ELF-1 (cell line): ENCODE measurements at regions not wholly inside any gene's neighbourhood (a gene's known extent, or its start where the extent isn't known, plus 50 kb on each side); places are given as distances from the start of the nearest gene placed in this dataset.

ENCODE experiments used
- DNase-seq: peaks from one replicate; pipeline ENCODE4 v3.0.0-alpha.2; 2016; ENCODE audit warnings: low read depth, low spot score

DNA sequence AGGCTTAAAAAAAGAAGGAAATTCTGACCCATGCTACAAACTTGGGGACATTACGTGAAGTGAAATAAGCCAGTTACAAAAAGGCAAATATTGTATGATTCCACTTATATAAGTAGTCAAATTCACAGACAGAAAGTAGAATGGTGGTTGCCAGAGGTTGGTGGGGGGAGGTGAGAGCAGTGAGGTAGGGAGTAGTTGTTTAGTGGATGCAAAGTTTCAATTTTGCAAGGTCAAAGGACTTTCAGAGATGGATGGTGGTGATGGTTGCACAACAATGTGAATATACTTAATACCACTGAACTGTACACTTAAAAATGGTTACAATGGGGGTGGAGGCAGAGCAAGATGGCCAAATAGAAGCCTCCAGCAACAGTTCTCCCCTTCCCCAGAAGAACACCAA is 86.2 kb upstream of the PLXNC1 start:
- no peak for DNase-seq

DNA sequence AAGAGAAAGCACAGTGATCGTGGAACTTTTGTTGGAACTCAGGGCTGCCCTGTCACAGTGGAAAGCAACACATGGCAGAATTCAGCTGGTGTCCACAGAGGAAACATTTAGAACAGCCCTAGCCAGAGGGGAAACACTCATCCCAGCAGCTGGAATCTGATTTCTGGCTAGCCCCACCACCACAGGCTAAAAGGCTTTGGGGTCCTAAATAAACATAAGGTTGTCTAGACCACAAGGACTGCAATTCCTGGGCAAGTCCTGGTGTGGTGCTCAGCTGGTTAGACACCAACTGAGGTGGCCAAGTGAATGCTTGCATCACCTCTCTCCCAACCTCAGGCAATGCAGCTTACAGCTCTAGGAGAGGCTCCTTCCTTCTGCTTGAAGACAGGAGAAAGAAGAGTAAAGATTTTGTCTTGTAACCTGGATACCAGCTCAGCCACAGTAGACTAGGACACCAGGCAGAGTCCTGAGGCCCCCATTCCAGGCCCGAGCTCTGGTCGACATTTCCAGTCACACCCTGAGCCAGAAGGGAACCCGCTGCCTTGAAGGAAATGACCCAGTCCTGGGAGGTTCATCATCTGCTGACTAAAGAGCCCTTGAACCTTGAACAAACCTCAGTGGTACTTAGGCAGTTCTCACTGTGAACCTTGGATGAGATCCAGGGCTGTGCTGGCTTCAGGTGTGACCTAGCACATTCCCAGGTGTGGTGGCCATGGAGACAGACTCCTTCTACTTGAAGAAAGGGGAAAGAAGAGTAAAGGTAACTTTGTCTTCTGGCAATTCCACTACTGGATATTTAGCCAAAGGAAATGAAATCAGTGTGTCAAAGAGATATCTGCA is 85.4 kb upstream of the PLXNC1 start:
- DNase-seq = no peak

DNA sequence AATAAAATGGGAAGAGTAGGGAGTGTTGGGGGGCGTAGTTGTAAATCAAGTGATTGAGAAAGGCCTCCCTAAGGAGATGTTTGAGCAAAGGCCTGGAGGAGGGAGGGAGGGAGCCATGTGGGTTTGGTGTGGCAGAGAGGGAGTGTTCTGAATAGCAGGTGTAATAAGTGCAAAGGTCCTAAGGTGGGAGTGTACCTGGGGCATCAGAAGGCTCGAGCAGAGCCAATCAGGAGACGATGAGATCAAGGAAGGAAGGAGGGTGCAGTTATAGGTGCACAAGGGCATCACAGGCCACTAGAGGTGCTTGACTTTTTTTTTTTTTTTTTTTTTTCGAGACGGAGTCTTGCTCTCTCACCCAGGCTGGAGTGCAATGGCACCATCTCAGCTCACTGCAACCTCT is 77.9 kb upstream of the PLXNC1 start:
- DNase-seq = no peak

DNA sequence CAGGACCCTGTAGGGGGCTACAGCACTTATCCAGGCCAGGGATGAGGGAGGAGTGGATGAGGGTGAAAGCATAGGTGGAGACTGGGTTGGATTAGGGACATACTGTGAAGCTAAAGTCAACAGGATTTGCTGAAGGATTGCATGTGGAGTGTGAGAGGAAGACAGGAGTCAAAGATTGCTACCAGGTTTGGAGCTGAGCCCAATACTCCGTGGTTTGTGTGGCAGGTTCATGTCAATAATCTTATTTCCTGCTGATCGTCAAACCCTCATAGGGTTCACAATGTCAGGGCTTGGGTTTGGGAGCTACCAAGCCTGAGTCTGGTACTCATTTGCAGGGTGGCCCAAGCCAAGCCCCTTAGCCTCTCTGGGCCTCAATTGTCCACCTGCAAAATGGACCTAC is 77.1 kb upstream of the PLXNC1 start:
- DNase-seq = no peak

DNA sequence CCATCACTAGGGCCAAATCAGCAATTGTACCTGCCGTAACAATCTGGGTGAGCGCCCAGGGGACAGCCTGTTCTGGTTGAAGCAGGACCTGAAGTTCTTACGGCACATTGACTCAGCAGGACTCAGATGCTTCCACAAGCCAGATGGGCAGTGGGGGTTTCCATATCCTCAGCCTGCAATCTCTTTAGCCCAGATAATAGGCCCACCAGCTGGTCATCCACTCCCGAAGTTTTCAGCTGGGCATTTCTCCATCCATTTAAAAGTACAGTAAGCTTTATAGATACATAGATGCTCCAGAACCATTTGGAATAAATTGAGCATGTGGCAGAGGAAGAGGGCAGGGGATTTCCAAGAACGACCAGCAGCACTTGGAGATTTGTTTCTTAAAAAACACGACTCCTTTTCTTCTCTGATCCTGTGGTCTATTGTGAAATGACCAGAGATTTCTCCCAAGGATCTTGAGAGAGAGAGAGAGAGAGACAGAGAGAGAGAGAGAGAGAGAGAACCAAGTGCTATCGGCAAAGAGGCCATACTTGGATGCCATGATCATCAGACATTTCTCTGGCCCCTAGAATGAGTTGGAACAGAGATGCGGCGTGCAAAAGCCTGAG is 74.8 kb upstream of the PLXNC1 start:
- no peak for DNase-seq

DNA sequence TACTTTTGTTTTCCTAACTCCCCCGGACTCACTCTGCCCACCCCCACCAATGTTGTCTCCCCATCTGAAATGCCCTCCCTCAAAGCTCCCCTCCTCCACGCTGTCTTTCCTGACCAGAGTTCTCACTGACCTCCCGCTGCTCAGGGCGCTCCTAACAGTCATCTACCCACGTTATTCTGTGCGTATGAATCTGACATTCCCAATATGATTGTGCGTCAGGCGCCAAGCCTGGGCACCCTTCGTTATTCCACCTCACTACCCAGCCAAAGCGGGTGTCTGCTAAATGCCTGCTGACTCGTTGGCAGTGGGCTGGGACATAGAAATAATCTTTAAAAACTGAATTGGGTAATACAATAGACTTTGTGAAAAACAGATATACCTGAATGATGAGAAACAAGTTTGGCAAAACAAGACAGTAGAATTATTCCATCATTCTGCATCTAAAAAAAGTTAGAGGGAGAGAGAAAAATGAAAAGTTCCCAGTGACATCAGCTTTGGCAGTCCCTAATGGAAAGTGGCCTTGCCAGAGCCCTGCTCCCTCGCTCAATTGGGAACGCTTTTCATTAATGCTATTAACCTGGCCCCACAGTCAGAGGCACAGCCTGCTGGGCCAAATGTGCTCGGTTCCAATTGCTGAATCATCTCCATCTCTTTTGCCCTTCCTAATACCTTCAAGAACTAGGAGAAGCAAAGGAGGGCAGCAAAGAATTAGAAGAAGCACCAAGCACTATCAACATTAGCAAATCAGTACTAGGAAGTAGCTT is 74.0 kb upstream of the PLXNC1 start:
- DNase-seq = no peak

DNA sequence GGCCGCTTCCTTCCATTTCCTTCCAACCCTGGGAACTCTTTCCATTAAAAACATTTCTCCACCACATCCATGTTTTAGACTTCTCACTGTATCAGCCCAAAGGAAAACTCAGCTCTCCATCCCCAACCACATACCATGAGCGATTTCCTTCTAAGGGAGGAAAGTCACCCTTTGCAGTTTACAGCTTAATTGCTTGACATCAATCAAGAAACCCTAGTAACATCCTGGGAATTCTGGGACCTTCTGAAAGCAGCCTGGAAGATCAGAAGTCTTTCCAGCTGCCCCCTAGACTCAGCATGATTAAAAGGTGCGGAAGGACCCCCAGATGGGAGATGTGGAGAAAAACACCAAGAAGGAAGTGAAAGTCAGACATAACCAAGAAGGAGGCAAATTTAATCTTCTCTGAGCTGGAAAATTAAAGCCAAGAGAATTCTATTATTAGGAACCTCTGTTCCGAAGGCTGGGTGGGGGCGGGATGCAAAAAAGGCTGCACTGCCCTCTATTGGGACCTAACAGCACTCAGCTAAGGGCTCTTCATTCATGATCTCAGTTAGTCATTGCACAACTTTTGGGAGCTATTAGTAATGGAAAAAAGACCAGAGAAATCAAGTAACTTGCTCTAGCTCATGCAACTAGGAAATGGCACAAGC is 73.3 kb upstream of the PLXNC1 start:
- peak; percentile 55 for DNase-seq

DNA sequence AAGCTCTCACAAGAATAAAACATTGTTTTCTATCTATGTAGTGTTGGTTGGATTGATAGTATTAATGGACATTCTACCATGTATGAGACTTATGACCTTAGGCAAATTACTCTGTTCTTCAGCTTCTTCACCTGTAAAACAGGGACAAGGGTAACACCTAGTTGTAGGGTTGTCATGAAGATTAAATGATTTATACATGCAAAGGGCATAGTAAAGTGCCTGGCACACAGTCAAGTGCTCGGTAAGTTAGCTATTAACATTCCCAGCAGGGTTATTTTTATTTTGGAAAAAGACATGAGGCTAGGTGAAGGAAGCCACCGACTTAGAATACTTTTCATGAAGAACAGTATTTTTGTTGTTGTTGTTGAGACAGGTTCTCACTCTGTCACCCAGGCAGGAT is 71.2 kb upstream of the PLXNC1 start:
- no peak for DNase-seq

DNA sequence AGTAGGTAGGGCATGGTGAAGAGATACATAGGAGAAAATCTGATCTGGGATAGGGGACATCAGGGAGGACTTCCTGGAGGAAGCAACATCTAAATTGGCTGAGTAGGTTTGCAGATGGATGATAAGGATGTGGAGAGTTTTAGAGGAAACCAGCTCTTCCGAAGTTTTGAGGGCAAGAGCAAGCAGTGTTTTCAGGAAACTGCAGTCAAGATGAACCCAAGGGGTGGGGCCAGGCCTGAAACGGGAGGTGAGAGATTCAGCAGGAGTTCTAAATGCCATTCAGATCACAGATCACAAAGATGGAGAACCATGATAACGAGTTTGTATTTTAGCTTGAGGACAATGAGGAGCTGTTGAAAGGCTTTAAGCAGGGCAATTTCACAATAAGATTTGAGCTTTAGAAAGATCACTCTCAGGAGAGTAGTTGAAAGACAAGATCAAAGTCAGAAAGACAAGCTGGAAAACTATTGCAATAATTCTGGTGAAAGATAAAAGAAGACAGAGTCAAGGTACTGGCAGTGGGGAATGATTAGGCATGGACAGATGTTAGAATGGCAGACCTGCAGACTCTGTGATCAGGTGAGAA is 70.1 kb upstream of the PLXNC1 start:
- peak; percentile 53 for DNase-seq

DNA sequence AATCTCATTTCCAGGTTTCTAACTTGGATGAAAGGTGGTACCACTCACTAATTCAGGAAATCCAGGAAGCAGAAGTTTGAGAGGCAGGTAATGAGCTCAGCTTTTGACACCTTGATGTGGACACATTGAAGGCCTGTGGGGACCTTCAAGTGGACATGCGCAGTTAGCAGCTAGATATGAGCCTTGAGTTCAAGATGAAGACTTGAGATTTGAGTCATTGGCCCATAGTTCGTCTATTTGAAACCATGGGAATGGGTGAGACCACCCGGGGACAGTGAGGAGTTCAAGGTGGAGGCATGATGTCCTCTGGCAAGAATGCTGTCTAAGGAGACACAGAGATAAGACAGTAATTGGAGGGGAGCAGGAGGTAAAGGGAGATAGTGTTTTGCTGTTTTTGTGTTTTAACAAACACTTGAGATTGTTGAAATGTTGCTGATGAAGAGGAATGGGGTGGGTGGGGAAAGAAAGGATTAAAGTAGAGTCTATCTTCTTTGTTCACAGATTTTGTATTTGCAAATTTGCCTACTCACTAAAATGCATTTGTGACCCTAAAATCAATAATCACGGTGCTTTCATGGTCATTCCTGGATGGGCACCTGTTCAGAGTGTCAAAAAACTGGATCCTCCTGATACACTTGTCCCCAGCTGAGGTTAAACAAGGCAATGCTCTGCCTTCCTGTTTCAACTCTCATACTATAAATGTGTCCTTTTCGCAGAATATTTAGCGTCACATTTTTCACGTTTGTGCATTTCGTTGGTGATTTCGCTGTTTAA is 69.5 kb upstream of the PLXNC1 start:
- DNase-seq = no peak

DNA sequence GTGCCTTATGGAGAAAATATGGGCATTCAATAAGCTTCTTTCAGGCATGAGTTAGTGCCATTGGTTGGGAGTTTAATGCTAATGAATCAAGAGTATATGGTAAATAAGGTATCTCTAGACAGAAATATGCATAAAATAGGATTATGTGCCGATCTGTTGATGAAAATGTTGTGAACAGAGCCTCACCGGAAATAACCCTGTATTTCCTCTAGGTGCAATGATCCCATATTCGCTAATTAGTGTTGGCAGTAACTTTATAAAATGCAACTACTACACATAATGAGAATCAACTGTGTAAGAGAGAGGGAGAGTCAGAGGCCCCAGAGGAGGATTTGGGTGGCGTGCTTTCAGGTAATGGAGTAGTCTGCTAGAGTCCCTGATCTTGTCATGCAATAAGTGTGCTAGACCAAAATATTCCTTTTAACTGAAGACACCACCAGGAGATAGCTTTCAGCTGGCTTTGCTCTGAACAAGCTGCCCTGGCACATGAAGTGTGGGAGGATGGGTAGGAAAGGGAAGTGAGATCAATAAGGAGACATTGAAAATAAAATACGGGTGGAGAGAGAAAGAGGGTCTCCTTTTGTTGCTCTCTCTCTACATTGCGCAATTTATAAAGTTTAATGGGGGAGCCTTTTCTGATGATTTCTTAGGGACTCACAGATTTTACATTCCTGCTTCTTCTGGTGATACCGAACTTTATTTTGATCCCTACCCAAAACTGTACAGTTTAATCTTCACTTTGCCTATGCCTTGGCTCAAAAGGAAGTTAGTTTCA is 68.6 kb upstream of the PLXNC1 start:
- DNase-seq = no peak

DNA sequence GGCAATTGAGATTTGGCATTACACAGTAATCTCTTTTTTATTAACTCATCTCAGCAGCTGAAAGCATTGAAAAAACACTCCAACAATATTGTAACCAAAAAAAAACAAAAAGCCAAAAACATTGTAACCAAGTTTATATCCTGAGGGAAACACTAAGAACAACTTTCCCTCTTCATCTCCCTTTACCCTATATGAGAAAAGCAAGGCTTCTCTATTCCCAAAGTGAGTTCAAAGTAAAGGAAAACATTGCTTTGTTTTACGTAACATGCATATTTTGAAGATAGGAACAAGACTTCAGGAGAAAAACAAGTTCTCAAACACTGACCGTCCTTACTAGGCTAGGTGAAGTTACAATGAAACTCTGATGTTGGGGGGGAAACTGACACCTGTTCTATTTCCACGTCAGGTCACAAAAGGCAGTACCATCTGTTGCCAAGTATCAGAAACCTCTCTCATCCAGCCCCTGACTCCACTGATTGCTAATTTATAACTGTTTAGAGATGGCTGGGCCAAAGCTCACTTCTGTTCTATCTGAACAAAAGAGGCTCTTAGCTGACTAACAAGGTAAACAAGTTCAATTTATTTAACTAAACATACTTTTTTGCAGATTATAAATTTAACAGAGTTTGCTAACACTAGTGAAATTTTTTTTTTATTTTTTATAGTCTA is 67.9 kb upstream of the PLXNC1 start:
- no peak for DNase-seq

DNA sequence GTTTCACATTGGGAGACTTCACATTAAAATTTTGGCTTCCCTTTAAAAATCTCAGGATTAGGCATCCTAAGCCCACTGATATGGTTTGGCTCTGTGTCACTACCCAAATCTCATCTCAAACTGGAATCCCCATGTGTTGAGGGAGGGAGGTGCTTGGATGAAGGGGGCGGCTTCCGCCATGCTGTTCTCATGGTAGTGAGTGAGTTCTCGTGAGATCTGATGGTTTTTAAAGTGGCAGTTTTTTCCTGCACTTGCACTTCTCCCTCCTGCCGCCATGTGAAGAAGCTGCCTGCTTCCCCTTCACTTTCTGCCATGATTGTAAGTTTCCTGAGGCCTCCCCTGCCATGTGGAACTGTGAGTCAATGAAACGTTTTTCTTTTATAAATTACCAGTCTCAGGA is 65.7 kb upstream of the PLXNC1 start:
- DNase-seq = no peak

DNA sequence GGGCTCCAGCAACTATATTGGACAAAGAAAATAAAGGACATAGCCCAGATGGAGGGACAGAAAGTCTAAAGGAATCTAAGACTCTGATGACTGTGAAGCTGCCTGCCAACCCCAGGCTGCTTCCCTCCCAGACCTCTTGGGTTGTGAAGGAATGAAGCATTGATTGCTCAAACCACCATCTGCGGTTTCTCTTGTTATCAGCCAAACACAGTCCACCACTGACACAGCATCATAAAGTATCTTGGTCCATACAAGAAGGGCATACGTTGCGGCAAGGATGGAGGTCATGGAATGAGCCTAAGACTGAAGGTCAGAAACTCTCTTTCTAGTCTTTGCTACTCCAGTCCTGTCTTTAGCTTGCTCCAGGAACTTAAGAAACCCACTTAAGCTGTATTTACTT is 58.5 kb upstream of the PLXNC1 start:
- DNase-seq = no peak

DNA sequence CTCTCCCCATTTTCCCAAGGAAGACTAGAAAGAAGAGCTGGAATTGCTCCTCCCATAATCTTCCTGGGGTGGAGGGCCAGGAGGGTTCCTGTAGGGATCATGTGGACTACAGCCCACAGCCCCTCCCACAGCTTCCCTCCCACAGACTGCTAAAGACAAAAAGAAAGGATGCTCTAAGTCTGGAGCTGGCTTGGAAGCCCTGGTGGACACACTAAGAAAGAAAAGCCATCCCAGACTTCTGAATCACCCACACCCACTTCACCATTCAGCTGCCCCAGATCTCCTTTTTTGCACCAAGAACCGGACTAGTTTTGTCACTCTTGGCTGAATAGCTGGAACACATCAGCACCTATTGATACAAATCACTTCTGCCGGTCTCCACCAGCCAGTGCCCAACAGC is 56.8 kb upstream of the PLXNC1 start:
- no peak for DNase-seq

DNA sequence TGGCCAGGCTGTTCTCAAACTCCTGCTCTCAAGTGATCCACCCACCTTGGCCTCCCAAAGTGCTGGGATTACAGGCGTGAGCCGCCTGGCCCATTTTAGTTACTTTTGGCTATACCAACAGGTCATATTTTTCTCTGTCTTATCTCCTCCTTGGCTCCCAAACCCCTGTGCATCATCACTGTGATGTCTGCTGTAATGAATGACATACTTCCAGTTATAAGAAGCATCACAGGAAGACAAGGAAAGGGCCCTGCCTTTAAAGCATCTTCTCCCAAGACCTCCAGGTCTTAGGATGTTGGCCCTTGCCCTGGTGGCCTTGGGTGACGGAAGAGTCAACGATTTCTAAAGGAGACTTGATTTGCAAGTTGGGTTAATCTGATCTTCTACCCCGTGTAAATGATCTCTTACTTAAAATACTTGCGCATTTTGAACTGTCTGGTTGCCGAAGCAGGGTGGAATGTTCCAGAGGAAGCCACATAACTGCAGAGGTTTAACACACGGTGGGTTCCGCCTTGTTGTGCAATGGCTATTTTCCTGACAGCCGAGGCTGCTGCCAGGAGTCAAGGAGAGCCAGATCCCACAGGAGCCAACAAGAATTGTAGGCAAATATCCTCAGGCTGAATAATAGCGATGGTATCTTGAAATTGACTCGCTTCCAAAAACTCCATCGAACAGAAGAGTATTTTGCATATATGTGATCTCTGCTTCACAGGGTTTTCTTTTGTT is 55.7 kb upstream of the PLXNC1 start:
- no peak for DNase-seq

DNA sequence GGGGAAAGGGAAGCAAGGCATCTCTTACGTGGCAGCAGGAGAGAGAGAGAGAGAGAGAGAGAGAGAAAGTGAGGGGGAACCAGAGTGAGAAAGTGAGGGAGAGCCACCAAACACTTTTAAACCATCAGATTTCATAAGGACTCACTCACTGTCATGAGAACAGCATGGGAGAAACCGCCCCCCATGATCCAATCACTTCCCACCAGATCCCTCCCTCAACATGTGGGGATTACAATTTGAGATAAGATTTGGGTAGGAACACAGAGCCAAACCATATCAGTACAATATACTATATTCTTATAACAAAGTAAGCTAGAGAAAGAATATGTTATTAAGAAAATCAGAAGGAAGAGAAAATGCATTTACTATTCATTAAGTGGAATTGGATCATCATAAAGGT is 53.7 kb upstream of the PLXNC1 start:
- no peak for DNase-seq

DNA sequence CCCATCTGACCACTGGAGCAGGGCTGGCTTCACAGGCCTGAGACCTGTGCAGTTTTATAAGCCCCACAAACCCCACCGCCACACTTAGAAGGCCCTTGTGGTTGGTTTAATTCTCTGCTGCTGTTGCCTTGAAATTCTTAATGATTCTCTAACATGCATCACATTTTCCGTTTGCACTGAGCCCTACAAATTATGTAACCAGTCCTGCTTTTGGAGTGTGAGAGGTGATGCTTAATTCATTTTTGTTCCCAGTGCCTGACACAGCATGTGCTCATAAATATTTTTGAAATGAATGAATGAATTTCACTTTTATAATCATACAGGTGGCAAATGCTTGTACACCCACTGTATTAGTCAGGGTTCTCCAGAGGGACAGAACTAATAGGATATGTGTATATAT is 52.8 kb upstream of the PLXNC1 start:
- DNase-seq = no peak

DNA sequence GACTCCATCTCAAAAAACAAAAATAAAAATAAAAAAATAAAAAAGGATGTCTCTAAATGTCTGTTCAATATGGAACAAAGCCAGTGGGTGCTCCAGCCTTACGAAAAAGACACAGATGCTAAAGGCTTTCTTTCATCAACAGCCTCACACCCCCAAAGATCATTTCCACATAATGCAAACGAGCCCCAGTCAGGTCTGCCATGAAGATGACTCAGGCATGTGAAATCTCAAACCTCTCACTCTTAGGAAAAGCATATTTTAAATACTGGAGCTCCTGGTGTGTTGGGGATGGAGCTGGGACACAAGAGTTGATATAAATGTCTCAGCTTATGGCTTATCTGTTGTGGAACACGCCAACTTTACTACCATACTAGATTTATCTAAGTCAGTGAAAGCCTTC is 49.9 kb upstream of the PLXNC1 start:
- DNase-seq = no peak
